Body of pancreas (tissue), 4 donors: ENCODE measurements at regions not wholly inside any gene's neighbourhood (a gene's known extent, or its start where the extent isn't known, plus 50 kb on each side); places are given as distances from the start of the nearest gene placed in this dataset.
"Not testable (repeated sequence)": the region's sequence is repeated elsewhere in the genome, so short reads cannot be mapped to it uniquely, and the experiment has no call there.

Experiments used
- ATAC-seq: fragments of 150-250 bp; one replicate; pipeline ENCODE4 v1.9.1; 2016
- DNase-seq, 4 donors: peaks; one replicate each; pipeline ENCODE4 v3.0.0-alpha.2; 2019
- H3K27ac ChIP-seq, 4 donors: fragments of 200-600 bp; sonication (generic); 1 replicate in 3 of 4; 2 replicates in 1 of 4; pipeline versions ENCODE4 v1.5.1 to v1.6.1; 2016 to 2019; ENCODE audit warnings: mild to moderate bottlenecking in 1 of 4, mixed read lengths in 1 of 4, moderate library complexity in 1 of 4
- H3K27me3 ChIP-seq, 2 donors: fragments of 200-600 bp; sonication (generic); one replicate each; pipeline ENCODE4 v1.6.0; 2016; ENCODE audit warnings: mild to moderate bottlenecking in 1 of 2
- H3K36me3 ChIP-seq, 2 donors: fragments of 200-600 bp; sonication (generic); replicated peaks in 1 of 2; 2 replicates each; pipeline ENCODE4 v1.5.1; 2016; ENCODE audit warnings: low read depth in 2 of 2; ENCODE audit not compliant: insufficient read depth in 1 of 2
- H3K4me1 ChIP-seq: fragments of 200-600 bp; sonication (generic); one replicate; pipeline ENCODE4 v1.6.0; 2016
- H3K4me3 ChIP-seq, 2 donors: fragments of 200-600 bp; sonication (generic); 1 replicate in 1 of 2; 2 replicates in 1 of 2; pipeline ENCODE4 v1.5.1; 2016 to 2019
- H3K9me3 ChIP-seq, 3 donors: fragments of 200-600 bp; sonication (generic); 1 replicate in 2 of 3; 2 replicates in 1 of 3; pipeline ENCODE4 v1.5.1; 2016
- CTCF ChIP-seq, 7 experiments: fragments of 450-650 bp in 4 of 7; fragments of 200-600 bp in 3 of 7; sonication (generic) in 3 of 7; IDR thresholded peaks; one replicate each; pipeline ENCODE4 v1.5.1; 2016 to 2019; ENCODE audit warnings: antibody characterized with exemption in 7 of 7
- POLR2A ChIP-seq, 3 donors: fragments of 450-650 bp; IDR thresholded peaks; one replicate each; pipeline ENCODE4 v1.6.1; 2016; ENCODE audit warnings: antibody characterized with exemption in 3 of 3, mild to moderate bottlenecking in 2 of 3
- WGBS, 2 donors: methylation state at CpG; one replicate each; pipeline ENCODE4 v1.1.5; 2017; 5-methylcytosine and 5-hydroxymethylcytosine counted together
- intact Hi-C: fragments of 100-400 bp; cut with DNase I; formaldehyde crosslinking; loops from one replicate; pipeline ENCODE4 v1.15.1; 2023

DNA sequence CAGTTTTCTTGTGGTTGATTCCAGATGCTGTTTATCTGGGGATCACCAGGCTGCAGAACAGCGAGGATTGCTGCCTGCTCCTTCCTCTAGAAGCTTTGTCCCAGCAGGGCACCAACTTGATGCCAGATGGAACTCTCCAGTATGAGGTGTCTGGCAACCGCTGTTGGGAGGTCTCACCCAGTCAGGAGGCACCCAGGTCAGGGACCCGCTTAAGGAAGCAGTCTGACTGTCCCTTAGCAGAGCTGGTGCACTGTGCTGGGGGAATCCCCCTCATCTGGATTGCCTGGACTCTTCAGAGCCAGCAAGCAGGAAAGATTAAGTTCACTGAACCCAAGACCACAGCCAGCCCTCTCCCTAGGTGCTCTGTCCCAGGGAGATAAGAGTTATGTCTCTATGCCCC, 1165.2 kb downstream of the FSCB start:
- ATAC-seq: no peak
- no peaks in the 10 kb centered on the region for H3K27me3 ChIP-seq
- H3K4me3 ChIP-seq: no peak overlapping the region
- H3K4me1 ChIP-seq: no peaks in the 10 kb centered on the region
- intact Hi-C loops: no loop called here
- H3K9me3 ChIP-seq: no peaks in the 10 kb centered on the region
- TF ChIP-seq POLR2A (IDR thresholded peaks at IDR 0.05) (no peak), CTCF (IDR thresholded peaks at IDR 0.05) (no peak)
- no peak for DNase-seq
- H3K27ac ChIP-seq: no peak overlapping the region
- no peaks in the 10 kb centered on the region for H3K36me3 ChIP-seq
- 79 to 93% methylated on average over 2 to 3 of the region's 3 CpGs for WGBS, 2 donors

GRCh38 chr14:43338713-43339112, 1168.4 kb downstream of the FSCB start:
- DNase-seq: no peak
- ATAC-seq: no peak
- TF ChIP-seq POLR2A (IDR thresholded peaks at IDR 0.05) (no peak), CTCF (IDR thresholded peaks at IDR 0.05) (no peak)
- Histone ChIP-seq H3K27me3 (no peaks in the 10 kb centered on the region), H3K4me1 (no peaks in the 10 kb centered on the region), H3K9me3 (no peaks in the 10 kb centered on the region), H3K27ac (no peak overlapping the region), H3K36me3 (no peaks in the 10 kb centered on the region), H3K4me3 (no peak overlapping the region)
- 42 to 50% methylated on average over 1 of the region's 1 CpG for WGBS, 2 donors
- intact Hi-C loops: no loop called here

DNA sequence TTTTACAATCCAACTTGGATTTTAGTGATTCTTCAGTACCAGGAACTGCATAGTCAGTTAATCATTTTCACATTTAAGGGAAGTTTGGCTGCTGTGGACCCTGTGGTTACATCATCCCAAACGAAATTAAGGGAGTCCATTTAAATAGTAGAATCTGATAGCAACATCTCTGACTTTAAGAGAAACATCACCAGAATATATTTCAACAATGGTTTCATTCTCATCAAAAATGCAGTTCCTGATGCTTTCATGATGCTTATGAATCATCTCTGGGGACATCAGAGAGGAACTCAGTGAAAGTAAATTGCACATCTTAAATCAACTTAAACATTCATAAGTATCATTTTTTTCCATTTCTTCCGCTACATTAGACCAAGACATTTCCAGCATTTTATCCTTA, 1170.7 kb downstream of the FSCB start:
- intact Hi-C loops: no loop called here
- Histone ChIP-seq H3K27me3 (no peaks in the 10 kb centered on the region), H3K4me1 (no peaks in the 10 kb centered on the region)

GRCh38 chr14:43326501-43327407, 1180.3 kb downstream of the FSCB start:
- DNase-seq, H3K36me3 ChIP-seq, H3K4me3 ChIP-seq, intact Hi-C loops, ATAC-seq, H3K27ac ChIP-seq, H3K27me3 ChIP-seq, H3K9me3 ChIP-seq, H3K4me1 ChIP-seq: not testable (repeated sequence)
- WGBS, 2 donors: 94% methylated on average over 20 of the region's 24 CpGs; no CpG with 5 or more reads in 1 of the 2 donors

More for the DNA sequence above, 1170.7 kb downstream of the FSCB start:
- DNase-seq: no peak
- ATAC-seq: no peak
- 56 to 58% methylated on average over 2 of the region's 2 CpGs for WGBS, 2 donors
- Histone ChIP-seq H3K36me3 (no peaks in the 10 kb centered on the region), H3K4me3 (no peak overlapping the region), H3K9me3 (no peaks in the 10 kb centered on the region), H3K27ac (no peak overlapping the region)
- TF ChIP-seq POLR2A (IDR thresholded peaks at IDR 0.05) (no peak), CTCF (IDR thresholded peaks at IDR 0.05) (no peak)

DNA sequence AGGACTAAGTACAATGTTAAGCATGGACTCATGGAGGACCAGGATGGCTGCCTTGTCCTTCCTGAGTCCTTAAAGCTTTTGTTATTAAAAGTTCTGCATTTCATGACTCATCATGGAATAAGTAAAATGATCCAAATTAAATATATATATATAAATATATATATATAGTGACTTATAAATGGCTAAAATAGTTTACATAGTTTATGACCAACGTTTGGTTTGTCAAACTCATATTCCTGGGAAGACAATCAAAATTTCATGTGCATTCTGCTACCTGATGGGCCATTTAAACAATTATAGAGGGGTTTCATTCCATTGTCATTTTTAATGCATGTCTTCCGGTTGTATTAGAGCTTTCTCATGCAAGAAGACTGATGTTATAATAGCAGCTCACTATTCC, 1190.7 kb downstream of the FSCB start:
- ATAC-seq (no peak), DNase-seq (no peak)
- TF ChIP-seq POLR2A (IDR thresholded peaks at IDR 0.05) (no peak), CTCF (IDR thresholded peaks at IDR 0.05) (no peak)
- Histone ChIP-seq H3K9me3 (no peaks in the 10 kb centered on the region), H3K4me3 (no peak overlapping the region), H3K36me3 (no peaks in the 10 kb centered on the region), H3K27me3 (no peaks in the 10 kb centered on the region), H3K4me1 (no peaks in the 10 kb centered on the region), H3K27ac (no peak overlapping the region)
- intact Hi-C loops: no loop called here
- WGBS, 2 donors: 60 to 63% methylated on average over 2 of the region's 2 CpGs
